ENCODE measurements at regions not wholly inside any gene's neighbourhood (a gene's known extent, or its start where the extent isn't known, plus 50 kb on each side); places are given as distances from the start of the nearest gene placed in this dataset.

- DNase-seq (ENCODE audit: low spot score) = no peak
- Mint-ChIP-seq H3K36me3 (ENCODE audit: low read depth) (no peaks in the 10 kb centered on the region), H3K27me3 (ENCODE audit: low read depth) (peaks cover 12% of the 10 kb centered on the region), H3K4me3 (ENCODE audit: unreplicated experiment) (no peak overlapping the region), H3K4me1 (ENCODE audit: low read depth) (no peaks in the 10 kb centered on the region), H3K9me3 (ENCODE audit: low read depth) (no peaks in the 10 kb centered on the region), H3K27ac (ENCODE audit: unreplicated experiment) (no peak overlapping the region)
- TF ChIP-seq CTCF (IDR thresholded peaks at IDR 0.05) = no peak
Observed at GRCh38 chr13:111981446-111982165, 85.3 kb upstream of the SOX1 start.

GRCh38 chr13:111984349-111984748, 82.6 kb upstream of the SOX1 start:
- Mint-ChIP-seq H3K36me3 (ENCODE audit: low read depth) (no peaks in the 10 kb centered on the region), H3K27ac (ENCODE audit: unreplicated experiment) (no peak overlapping the region), H3K4me1 (ENCODE audit: low read depth) (no peaks in the 10 kb centered on the region), H3K27me3 (ENCODE audit: low read depth) (peaks cover 12% of the 10 kb centered on the region), H3K9me3 (ENCODE audit: low read depth) (no peaks in the 10 kb centered on the region), H3K4me3 (ENCODE audit: unreplicated experiment) (no peak overlapping the region)
- TF ChIP-seq CTCF (IDR thresholded peaks at IDR 0.05) = no peak
- DNase-seq (ENCODE audit: low spot score) = no peak

GRCh38 chr13:111990362-111990761, 76.6 kb upstream of the SOX1 start:
- Mint-ChIP-seq H3K4me3 (ENCODE audit: unreplicated experiment) (no peak overlapping the region), H3K36me3 (ENCODE audit: low read depth) (no peaks in the 10 kb centered on the region), H3K9me3 (ENCODE audit: low read depth) (peaks cover 12% of the 10 kb centered on the region), H3K27me3 (ENCODE audit: low read depth) (peaks cover 9% of the 10 kb centered on the region), H3K27ac (ENCODE audit: unreplicated experiment) (no peak overlapping the region), H3K4me1 (ENCODE audit: low read depth) (no peaks in the 10 kb centered on the region)
- TF ChIP-seq CTCF (IDR thresholded peaks at IDR 0.05) = no peak
- DNase-seq (ENCODE audit: low spot score) = no peak

GRCh38 chr13:111992911-111993310, 74.0 kb upstream of the SOX1 start:
- H3K27ac Mint-ChIP-seq (ENCODE audit: unreplicated experiment) = no peak overlapping the region
- no peak for TF ChIP-seq CTCF (IDR thresholded peaks at IDR 0.05)
- peaks cover 16% of the 10 kb centered on the region for H3K9me3 Mint-ChIP-seq (ENCODE audit: low read depth)
- no peaks in the 10 kb centered on the region for H3K36me3 Mint-ChIP-seq (ENCODE audit: low read depth)
- no peak overlapping the region for H3K4me3 Mint-ChIP-seq (ENCODE audit: unreplicated experiment)
- H3K4me1 Mint-ChIP-seq (ENCODE audit: low read depth) = no peaks in the 10 kb centered on the region
- no peak for DNase-seq (ENCODE audit: low spot score)
- H3K27me3 Mint-ChIP-seq (ENCODE audit: low read depth) = peaks cover 15% of the 10 kb centered on the region

GRCh38 chr13:111993691-111994090, 73.3 kb upstream of the SOX1 start:
- no peak overlapping the region for H3K27ac Mint-ChIP-seq (ENCODE audit: unreplicated experiment)
- peaks cover 15% of the 10 kb centered on the region for H3K27me3 Mint-ChIP-seq (ENCODE audit: low read depth)
- no peak overlapping the region for H3K4me3 Mint-ChIP-seq (ENCODE audit: unreplicated experiment)
- no peaks in the 10 kb centered on the region for H3K4me1 Mint-ChIP-seq (ENCODE audit: low read depth)
- no peak for DNase-seq (ENCODE audit: low spot score)
- TF ChIP-seq CTCF (IDR thresholded peaks at IDR 0.05) = no peak
- H3K9me3 Mint-ChIP-seq (ENCODE audit: low read depth) = peaks cover 16% of the 10 kb centered on the region
- H3K36me3 Mint-ChIP-seq (ENCODE audit: low read depth) = no peaks in the 10 kb centered on the region
